Posterior vena cava (tissue), 2 donors: ENCODE measurements at regions not wholly inside any gene's neighbourhood (a gene's known extent, or its start where the extent isn't known, plus 50 kb on each side); places are given as distances from the start of the nearest gene placed in this dataset.

ENCODE experiments used
- DNase-seq: peaks from one replicate; pipeline ENCODE4 v3.0.0-alpha.2; 2020; ENCODE audit warnings: low spot score
- intact Hi-C, 2 donors: fragments of 100-400 bp; cut with DNase I; formaldehyde crosslinking; loops; one replicate each; pipeline versions ENCODE4 v1.14.1 to v1.14.2; 2022 to 2023
- donor health status: DM: yes; HTN: yes; CAD: no.
- donor health status: DM: yes; HTN: yes; CAD: no.

- no peak for DNase-seq
- intact Hi-C loops, result no loop called here
Observed at GRCh38 chr6:156082012-156082411, 626.4 kb upstream of the NOX3 start.

- intact Hi-C loops, result no loop called here
Observed at GRCh38 chr6:156080371-156080770, 624.7 kb upstream of the NOX3 start.

GRCh38 chr6:156068881-156069280, 613.2 kb upstream of the NOX3 start:
- intact Hi-C loops, result no loop called here
- DNase-seq, result no peak

More at GRCh38 chr6:156080371-156080770, 624.7 kb upstream of the NOX3 start:
- DNase-seq, result no peak

- intact Hi-C loops, result no loop called here
- DNase-seq, result no peak
Observed at GRCh38 chr6:156065849-156066248, 610.2 kb upstream of the NOX3 start.

GRCh38 chr6:156062091-156062563, 606.5 kb upstream of the NOX3 start:
- DNase-seq, result no peak
- intact Hi-C loops, result no loop called here

GRCh38 chr6:156061465-156061864, 605.8 kb upstream of the NOX3 start:
- DNase-seq, result no peak
- intact Hi-C loops, result loop anchor here in 1 of 2 donors (1.0 kb wide), 1 partner anchor 13 kb away; no protein-coding TSS in a partner anchor

GRCh38 chr6:156060013-156060412, 604.4 kb upstream of the NOX3 start:
- DNase-seq, result no peak
- intact Hi-C loops, result no loop called here

GRCh38 chr6:156058356-156058755, 602.7 kb upstream of the NOX3 start:
- intact Hi-C loops, result no loop called here
- no peak for DNase-seq

- no peak for DNase-seq
- intact Hi-C loops, result no loop called here
Observed at GRCh38 chr6:156057869-156058268, 602.2 kb upstream of the NOX3 start.

- no peak for DNase-seq
Observed at GRCh38 chr6:156056085-156056484, 600.4 kb upstream of the NOX3 start.

GRCh38 chr6:156053626-156054025, 598.0 kb upstream of the NOX3 start:
- intact Hi-C loops, result no loop called here
- no peak for DNase-seq

More at GRCh38 chr6:156056085-156056484, 600.4 kb upstream of the NOX3 start:
- intact Hi-C loops, result no loop called here

- DNase-seq, result no peak
- intact Hi-C loops, result no loop called here
Observed at GRCh38 chr6:156046841-156047449, 591.3 kb upstream of the NOX3 start.

GRCh38 chr6:156046268-156046665, 590.6 kb upstream of the NOX3 start:
- no peak for DNase-seq
- intact Hi-C loops, result no loop called here

- intact Hi-C loops, result no loop called here
- DNase-seq, result no peak
Observed at GRCh38 chr6:156045401-156046267, 590.0 kb upstream of the NOX3 start.

GRCh38 chr6:156033598-156033997, 578.0 kb upstream of the NOX3 start:
- no peak for DNase-seq
- intact Hi-C loops, result no loop called here

- DNase-seq, result no peak
- intact Hi-C loops, result no loop called here
Observed at GRCh38 chr6:156031516-156031915, 575.9 kb upstream of the NOX3 start.

GRCh38 chr6:156030053-156030452, 574.4 kb upstream of the NOX3 start:
- no peak for DNase-seq
- intact Hi-C loops, result no loop called here

- no peak for DNase-seq
Observed at GRCh38 chr6:156029286-156029985, 573.8 kb upstream of the NOX3 start.

GRCh38 chr6:156028335-156029131, 572.9 kb upstream of the NOX3 start:
- no peak for DNase-seq
- intact Hi-C loops, result no loop called here

More at GRCh38 chr6:156029286-156029985, 573.8 kb upstream of the NOX3 start:
- intact Hi-C loops, result no loop called here
